Vagina (tissue), 2 donors: ENCODE measurements at regions not wholly inside any gene's neighbourhood (a gene's known extent, or its start where the extent isn't known, plus 50 kb on each side); places are given as distances from the start of the nearest gene placed in this dataset.

ENCODE experiments used
- POLR2A ChIP-seq, 2 donors: fragments of 450-650 bp; IDR thresholded peaks; one replicate each; pipeline ENCODE4 v1.6.1; 2017; ENCODE audit warnings: antibody characterized with exemption in 2 of 2, mild to moderate bottlenecking in 2 of 2, moderate library complexity in 2 of 2
- POLR2AphosphoS5 ChIP-seq, 2 donors: sonication (generic); formaldehyde crosslinking; IDR thresholded peaks; one replicate each; pipeline ENCODE4 v1.9.0; 2017; ENCODE audit warnings: antibody characterized with exemption in 2 of 2, mild to moderate bottlenecking in 2 of 2, low read depth in 1 of 2; ENCODE audit not compliant: insufficient read depth in 1 of 2
- TF ChIP-seq, protein P1 (sequence below), 3 experiments: fragments of 450-650 bp in 2 of 3; fragments of 200-600 bp in 1 of 3; sonication (generic) in 1 of 3; IDR thresholded peaks; one replicate each; pipeline ENCODE4 v1.5.1; 2017 to 2019; ENCODE audit warnings: antibody characterized with exemption in 3 of 3, mild to moderate bottlenecking in 2 of 3, moderate library complexity in 2 of 3

DNA sequence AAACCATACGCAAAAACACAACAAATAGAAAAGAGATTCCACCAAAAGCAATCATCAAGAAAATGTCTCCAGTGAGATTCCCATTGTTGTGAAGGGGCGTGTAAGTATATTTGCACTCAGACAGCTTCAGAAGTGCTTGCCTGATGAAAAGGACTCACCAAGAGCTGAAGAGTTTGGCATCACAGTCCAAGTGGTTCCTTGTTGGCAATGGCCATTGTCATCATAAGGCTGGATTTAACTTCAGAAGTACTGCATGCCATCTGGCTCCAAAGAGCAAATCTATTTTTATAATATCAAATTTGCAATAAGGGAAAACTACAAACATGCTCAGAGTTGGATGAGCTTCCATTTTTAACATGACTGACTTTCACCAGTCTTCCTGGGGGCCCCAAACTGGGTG is 505.3 kb upstream of the NR2F2 start:
- TF ChIP-seq, protein P1, sequence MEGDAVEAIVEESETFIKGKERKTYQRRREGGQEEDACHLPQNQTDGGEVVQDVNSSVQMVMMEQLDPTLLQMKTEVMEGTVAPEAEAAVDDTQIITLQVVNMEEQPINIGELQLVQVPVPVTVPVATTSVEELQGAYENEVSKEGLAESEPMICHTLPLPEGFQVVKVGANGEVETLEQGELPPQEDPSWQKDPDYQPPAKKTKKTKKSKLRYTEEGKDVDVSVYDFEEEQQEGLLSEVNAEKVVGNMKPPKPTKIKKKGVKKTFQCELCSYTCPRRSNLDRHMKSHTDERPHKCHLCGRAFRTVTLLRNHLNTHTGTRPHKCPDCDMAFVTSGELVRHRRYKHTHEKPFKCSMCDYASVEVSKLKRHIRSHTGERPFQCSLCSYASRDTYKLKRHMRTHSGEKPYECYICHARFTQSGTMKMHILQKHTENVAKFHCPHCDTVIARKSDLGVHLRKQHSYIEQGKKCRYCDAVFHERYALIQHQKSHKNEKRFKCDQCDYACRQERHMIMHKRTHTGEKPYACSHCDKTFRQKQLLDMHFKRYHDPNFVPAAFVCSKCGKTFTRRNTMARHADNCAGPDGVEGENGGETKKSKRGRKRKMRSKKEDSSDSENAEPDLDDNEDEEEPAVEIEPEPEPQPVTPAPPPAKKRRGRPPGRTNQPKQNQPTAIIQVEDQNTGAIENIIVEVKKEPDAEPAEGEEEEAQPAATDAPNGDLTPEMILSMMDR (IDR thresholded peaks at IDR 0.05) = no peak
- TF ChIP-seq POLR2A (IDR thresholded peaks at IDR 0.05) (no peak), POLR2AphosphoS5 (IDR thresholded peaks at IDR 0.05; ENCODE audit: insufficient read depth in 1 of 2, low read depth in 1 of 2) (no peak)
